ENCODE measurements at regions not wholly inside any gene's neighbourhood (a gene's known extent, or its start where the extent isn't known, plus 50 kb on each side); places are given as distances from the start of the nearest gene placed in this dataset.
"Not testable (repeated sequence)": the region's sequence is repeated elsewhere in the genome, so short reads cannot be mapped to it uniquely, and the experiment has no call there.

- no peak overlapping the region for H3K27ac ChIP-seq
- no peak for TF ChIP-seq ZFX (IDR thresholded peaks at IDR 0.05)
Observed at GRCh38 chr7:92961961-92962360, 125.6 kb upstream of the CDK6 start.

GRCh38 chr7:92956575-92956974 lies 120.2 kb upstream of the CDK6 start:
- TF ChIP-seq CTCF (conservative IDR thresholded peaks at IDR 0.05) (no peak), ZFX (IDR thresholded peaks at IDR 0.05) (no peak)
- no peak overlapping the region for H3K27ac ChIP-seq

- no peak overlapping the region; the same call in 1 of the 2 replicates for H3K27ac ChIP-seq
- TF ChIP-seq CTCF (conservative IDR thresholded peaks at IDR 0.05): no peak
- TF ChIP-seq ZFX (IDR thresholded peaks at IDR 0.05): no peak
Observed at GRCh38 chr7:92955081-92955480, 118.7 kb upstream of the CDK6 start.

GRCh38 chr7:92953657-92954056 lies 117.3 kb upstream of the CDK6 start:
- no peak for TF ChIP-seq ZFX (IDR thresholded peaks at IDR 0.05)
- TF ChIP-seq CTCF (conservative IDR thresholded peaks at IDR 0.05): no peak
- H3K27ac ChIP-seq: peak overlapping the region; percentile 38; the same call in 1 of the 2 replicates

- TF ChIP-seq CTCF (conservative IDR thresholded peaks at IDR 0.05): no peak
- no peak for TF ChIP-seq ZFX (IDR thresholded peaks at IDR 0.05)
- H3K27ac ChIP-seq: no peak overlapping the region
Observed at GRCh38 chr7:92949748-92950147, 113.4 kb upstream of the CDK6 start.

GRCh38 chr7:92945840-92946239 lies 109.5 kb upstream of the CDK6 start:
- H3K27ac ChIP-seq: no peak overlapping the region
- TF ChIP-seq ZFX (IDR thresholded peaks at IDR 0.05) (no peak), CTCF (conservative IDR thresholded peaks at IDR 0.05) (no peak)

GRCh38 chr7:92944633-92945032 lies 108.3 kb upstream of the CDK6 start:
- TF ChIP-seq CTCF (conservative IDR thresholded peaks at IDR 0.05): no peak
- TF ChIP-seq ZFX (IDR thresholded peaks at IDR 0.05): no peak

GRCh38 chr7:92942706-92943105 lies 106.3 kb upstream of the CDK6 start:
- not testable (repeated sequence) for H3K27ac ChIP-seq

More at GRCh38 chr7:92944633-92945032, 108.3 kb upstream of the CDK6 start:
- no peak overlapping the region for H3K27ac ChIP-seq
